Uterus (tissue), 2 donors: ENCODE measurements at regions not wholly inside any gene's neighbourhood (a gene's known extent, or its start where the extent isn't known, plus 50 kb on each side); places are given as distances from the start of the nearest gene placed in this dataset.

Experiments
- POLR2A ChIP-seq, 2 donors: fragments of 450-650 bp; IDR thresholded peaks; one replicate each; pipeline ENCODE4 v1.6.1; 2016; ENCODE audit warnings: antibody characterized with exemption in 2 of 2, mild to moderate bottlenecking in 1 of 2, moderate library complexity in 1 of 2
- TF ChIP-seq, protein P1 (sequence below), 4 experiments: fragments of 200-600 bp in 2 of 4; fragments of 450-650 bp in 2 of 4; sonication (generic) in 2 of 4; IDR thresholded peaks; one replicate each; pipeline ENCODE4 v1.5.1; 2016 to 2019; ENCODE audit warnings: antibody characterized with exemption in 4 of 4, mild to moderate bottlenecking in 2 of 4, moderate library complexity in 1 of 4

DNA sequence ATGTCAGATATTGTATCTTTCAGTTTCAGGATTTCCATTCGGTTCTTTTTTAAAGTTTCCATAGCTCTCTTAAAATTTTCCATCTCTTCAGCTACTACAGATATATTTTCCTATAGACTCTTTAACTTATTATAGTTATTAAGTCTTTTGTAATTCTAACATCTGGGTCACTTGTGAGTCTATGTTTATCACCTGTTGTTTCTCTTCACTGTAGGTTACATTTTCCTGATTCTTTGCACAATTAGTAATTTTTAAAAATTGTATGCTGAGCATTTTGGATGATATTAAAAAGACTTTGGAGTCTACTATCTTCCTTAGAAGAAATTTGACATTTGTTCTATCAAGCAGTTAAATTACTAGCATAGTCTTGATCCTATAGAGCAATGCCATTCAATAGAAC, 140.7 kb downstream of the QRSL1 start:
- TF ChIP-seq, protein P1, sequence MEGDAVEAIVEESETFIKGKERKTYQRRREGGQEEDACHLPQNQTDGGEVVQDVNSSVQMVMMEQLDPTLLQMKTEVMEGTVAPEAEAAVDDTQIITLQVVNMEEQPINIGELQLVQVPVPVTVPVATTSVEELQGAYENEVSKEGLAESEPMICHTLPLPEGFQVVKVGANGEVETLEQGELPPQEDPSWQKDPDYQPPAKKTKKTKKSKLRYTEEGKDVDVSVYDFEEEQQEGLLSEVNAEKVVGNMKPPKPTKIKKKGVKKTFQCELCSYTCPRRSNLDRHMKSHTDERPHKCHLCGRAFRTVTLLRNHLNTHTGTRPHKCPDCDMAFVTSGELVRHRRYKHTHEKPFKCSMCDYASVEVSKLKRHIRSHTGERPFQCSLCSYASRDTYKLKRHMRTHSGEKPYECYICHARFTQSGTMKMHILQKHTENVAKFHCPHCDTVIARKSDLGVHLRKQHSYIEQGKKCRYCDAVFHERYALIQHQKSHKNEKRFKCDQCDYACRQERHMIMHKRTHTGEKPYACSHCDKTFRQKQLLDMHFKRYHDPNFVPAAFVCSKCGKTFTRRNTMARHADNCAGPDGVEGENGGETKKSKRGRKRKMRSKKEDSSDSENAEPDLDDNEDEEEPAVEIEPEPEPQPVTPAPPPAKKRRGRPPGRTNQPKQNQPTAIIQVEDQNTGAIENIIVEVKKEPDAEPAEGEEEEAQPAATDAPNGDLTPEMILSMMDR (IDR thresholded peaks at IDR 0.05) = no peak
- TF ChIP-seq POLR2A (IDR thresholded peaks at IDR 0.05) = no peak
